Liver (tissue), 8 donors: ENCODE measurements at regions not wholly inside any gene's neighbourhood (a gene's known extent, or its start where the extent isn't known, plus 50 kb on each side); places are given as distances from the start of the nearest gene placed in this dataset.
"Not testable (repeated sequence)": the region's sequence is repeated elsewhere in the genome, so short reads cannot be mapped to it uniquely, and the experiment has no call there.

Source experiments
- DNase-seq: peaks from one replicate; pipeline ENCODE4 v3.0.0-alpha.2; 2017; ENCODE audit warnings: low spot score
- H3K27ac ChIP-seq, 2 donors: one replicate each; pipeline ENCODE4 v1.7.0; 2013; ENCODE audit warnings: inconsistent platforms in 2 of 2, low read length in 2 of 2, control low read depth in 1 of 2, low read depth in 1 of 2, mild to moderate bottlenecking in 1 of 2
- H3K27me3 ChIP-seq, 4 donors: one replicate each; pipeline versions ENCODE4 v1.6.1 to v1.7.0; 2013; ENCODE audit warnings: low read length in 3 of 4, inconsistent platforms in 1 of 4, mild to moderate bottlenecking in 1 of 4, moderate library complexity in 1 of 4; ENCODE audit not compliant: control insufficient read depth in 4 of 4, insufficient read depth in 4 of 4
- H3K36me3 ChIP-seq, 4 donors: one replicate each; pipeline versions ENCODE4 v1.6.1 to v1.7.0; 2013; ENCODE audit warnings: low read length in 3 of 4, mild to moderate bottlenecking in 3 of 4, low read depth in 1 of 4, moderate library complexity in 1 of 4; ENCODE audit not compliant: control insufficient read depth in 4 of 4, insufficient read depth in 3 of 4
- H3K4me1 ChIP-seq, 4 donors: one replicate each; pipeline versions ENCODE4 v1.6.1 to v1.7.0; 2013; ENCODE audit warnings: low read length in 3 of 4, mild to moderate bottlenecking in 3 of 4, moderate library complexity in 1 of 4; ENCODE audit not compliant: control insufficient read depth in 4 of 4, insufficient read depth in 4 of 4
- H3K4me3 ChIP-seq, 3 donors: one replicate each; pipeline versions ENCODE4 v1.6.1 to v1.7.0; 2013; ENCODE audit warnings: low read length in 3 of 3, control low read depth in 1 of 3, low read depth in 1 of 3, mild to moderate bottlenecking in 1 of 3
- H3K9ac ChIP-seq, 2 donors: one replicate each; pipeline ENCODE4 v1.7.0; 2013; ENCODE audit warnings: low read length in 2 of 2, mild to moderate bottlenecking in 2 of 2, moderate library complexity in 2 of 2, control low read depth in 1 of 2, low read depth in 1 of 2
- H3K9me3 ChIP-seq, 4 donors: one replicate each; pipeline versions ENCODE4 v1.6.1 to v1.7.0; 2013; ENCODE audit warnings: low read length in 3 of 4; ENCODE audit not compliant: control insufficient read depth in 4 of 4
- FOXA1 ChIP-seq: IDR thresholded peaks from 2 replicates; pipeline ENCODE4 v1.6.1; 2016; ENCODE audit warnings: antibody characterized with exemption
- FOXA2 ChIP-seq: IDR thresholded peaks from 2 replicates; pipeline ENCODE4 v1.6.1; 2016; ENCODE audit warnings: antibody characterized with exemption
- HNF4G ChIP-seq: IDR thresholded peaks from 2 replicates; pipeline ENCODE4 v1.6.1; 2016; ENCODE audit warnings: antibody characterized with exemption
- JUND ChIP-seq, 2 donors: IDR thresholded peaks; 2 replicates each; pipeline ENCODE4 v1.6.1; 2016; ENCODE audit warnings: antibody characterized with exemption in 2 of 2
- RAD21 ChIP-seq, 2 donors: IDR thresholded peaks; 2 replicates each; pipeline ENCODE4 v1.6.1; 2016; ENCODE audit warnings: antibody characterized with exemption in 2 of 2, mild to moderate bottlenecking in 2 of 2
- RXRA ChIP-seq, 2 donors: IDR thresholded peaks; 2 replicates each; pipeline ENCODE4 v1.6.1; 2017 to 2018; ENCODE audit warnings: antibody characterized with exemption in 2 of 2, mild to moderate bottlenecking in 1 of 2
- TAF1 ChIP-seq: conservative IDR thresholded peaks from 2 replicates; pipeline ENCODE4 v1.6.1; 2016; ENCODE audit warnings: antibody characterized with exemption, mild to moderate bottlenecking
- YY1 ChIP-seq: IDR thresholded peaks from 2 replicates; pipeline ENCODE4 v1.6.1; 2016; ENCODE audit warnings: antibody characterized with exemption, mild to moderate bottlenecking
- WGBS: extraction: QIAGEN DNeasy Blood & Tissue Kit; methylation state at CpG from one replicate; pipeline ENCODE4 v1.1.7; 2013; 5-methylcytosine and 5-hydroxymethylcytosine counted together
- TF ChIP-seq, protein P1 (sequence below): IDR thresholded peaks from 2 replicates; pipeline ENCODE4 v1.6.1; 2016; ENCODE audit warnings: antibody characterized with exemption, mild to moderate bottlenecking
- TF ChIP-seq, protein P2 (sequence below): fragments of 150-350 bp; IDR thresholded peaks from 2 replicates; pipeline ENCODE4 v1.5.1; 2017; ENCODE audit warnings: improper control_type of control experiment, low read depth, low read length; ENCODE audit not compliant: missing input control
- TF ChIP-seq, protein P3 (sequence below): IDR thresholded peaks from 2 replicates; pipeline ENCODE4 v1.6.1; 2016; ENCODE audit warnings: antibody characterized with exemption
- TF ChIP-seq, protein P4 (sequence below): IDR thresholded peaks from 2 replicates; pipeline ENCODE4 v1.6.1; 2016; ENCODE audit warnings: antibody characterized with exemption
- TF ChIP-seq, protein P5 (sequence below): IDR thresholded peaks from 2 replicates; pipeline ENCODE4 v1.6.1; 2016; ENCODE audit warnings: antibody characterized with exemption
- donor health status: healthy.
- donor health status: healthy.
- donor health status: healthy.
- donor health status: healthy.
- donor health status: healthy.

DNA sequence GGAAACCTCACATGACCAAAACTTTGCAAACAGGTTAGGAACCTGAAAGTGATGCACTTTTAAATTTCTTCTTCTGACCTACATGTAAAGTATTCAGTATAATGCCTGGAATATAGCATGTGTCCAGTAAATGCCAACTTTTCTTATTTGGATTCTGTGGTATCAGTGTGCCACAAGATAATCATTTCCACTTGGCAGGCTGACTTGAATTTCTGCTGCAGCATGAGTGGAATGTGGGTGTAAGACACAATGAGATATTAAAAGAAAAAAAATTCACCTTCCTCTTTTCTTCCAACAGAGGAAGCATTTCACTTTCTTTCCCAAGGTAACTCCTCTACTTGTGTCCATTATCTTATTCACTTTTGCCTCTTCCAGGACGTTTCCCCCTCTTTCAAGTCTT is 141.9 kb upstream of the PRKD1 start:
- H3K9me3 ChIP-seq, result peaks cover 0 to 4% (median under 1%) of the 10 kb centered on the region in 4 donors
- no peaks in the 10 kb centered on the region for H3K36me3 ChIP-seq
- WGBS, result 28% methylated on average over 1 of the region's 1 CpG
- no peaks in the 10 kb centered on the region for H3K27me3 ChIP-seq
- H3K9ac ChIP-seq, result no peak overlapping the region
- H3K4me1 ChIP-seq, result no peaks in the 10 kb centered on the region
- H3K27ac ChIP-seq, result no peak overlapping the region
- no peak for DNase-seq
- no peak for TF ChIP-seq RXRA (IDR thresholded peaks at IDR 0.05)
- TF ChIP-seq TAF1, result no peak
- TF ChIP-seq, protein P1, sequence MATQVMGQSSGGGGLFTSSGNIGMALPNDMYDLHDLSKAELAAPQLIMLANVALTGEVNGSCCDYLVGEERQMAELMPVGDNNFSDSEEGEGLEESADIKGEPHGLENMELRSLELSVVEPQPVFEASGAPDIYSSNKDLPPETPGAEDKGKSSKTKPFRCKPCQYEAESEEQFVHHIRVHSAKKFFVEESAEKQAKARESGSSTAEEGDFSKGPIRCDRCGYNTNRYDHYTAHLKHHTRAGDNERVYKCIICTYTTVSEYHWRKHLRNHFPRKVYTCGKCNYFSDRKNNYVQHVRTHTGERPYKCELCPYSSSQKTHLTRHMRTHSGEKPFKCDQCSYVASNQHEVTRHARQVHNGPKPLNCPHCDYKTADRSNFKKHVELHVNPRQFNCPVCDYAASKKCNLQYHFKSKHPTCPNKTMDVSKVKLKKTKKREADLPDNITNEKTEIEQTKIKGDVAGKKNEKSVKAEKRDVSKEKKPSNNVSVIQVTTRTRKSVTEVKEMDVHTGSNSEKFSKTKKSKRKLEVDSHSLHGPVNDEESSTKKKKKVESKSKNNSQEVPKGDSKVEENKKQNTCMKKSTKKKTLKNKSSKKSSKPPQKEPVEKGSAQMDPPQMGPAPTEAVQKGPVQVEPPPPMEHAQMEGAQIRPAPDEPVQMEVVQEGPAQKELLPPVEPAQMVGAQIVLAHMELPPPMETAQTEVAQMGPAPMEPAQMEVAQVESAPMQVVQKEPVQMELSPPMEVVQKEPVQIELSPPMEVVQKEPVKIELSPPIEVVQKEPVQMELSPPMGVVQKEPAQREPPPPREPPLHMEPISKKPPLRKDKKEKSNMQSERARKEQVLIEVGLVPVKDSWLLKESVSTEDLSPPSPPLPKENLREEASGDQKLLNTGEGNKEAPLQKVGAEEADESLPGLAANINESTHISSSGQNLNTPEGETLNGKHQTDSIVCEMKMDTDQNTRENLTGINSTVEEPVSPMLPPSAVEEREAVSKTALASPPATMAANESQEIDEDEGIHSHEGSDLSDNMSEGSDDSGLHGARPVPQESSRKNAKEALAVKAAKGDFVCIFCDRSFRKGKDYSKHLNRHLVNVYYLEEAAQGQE, result no peak
- TF ChIP-seq, protein P2, sequence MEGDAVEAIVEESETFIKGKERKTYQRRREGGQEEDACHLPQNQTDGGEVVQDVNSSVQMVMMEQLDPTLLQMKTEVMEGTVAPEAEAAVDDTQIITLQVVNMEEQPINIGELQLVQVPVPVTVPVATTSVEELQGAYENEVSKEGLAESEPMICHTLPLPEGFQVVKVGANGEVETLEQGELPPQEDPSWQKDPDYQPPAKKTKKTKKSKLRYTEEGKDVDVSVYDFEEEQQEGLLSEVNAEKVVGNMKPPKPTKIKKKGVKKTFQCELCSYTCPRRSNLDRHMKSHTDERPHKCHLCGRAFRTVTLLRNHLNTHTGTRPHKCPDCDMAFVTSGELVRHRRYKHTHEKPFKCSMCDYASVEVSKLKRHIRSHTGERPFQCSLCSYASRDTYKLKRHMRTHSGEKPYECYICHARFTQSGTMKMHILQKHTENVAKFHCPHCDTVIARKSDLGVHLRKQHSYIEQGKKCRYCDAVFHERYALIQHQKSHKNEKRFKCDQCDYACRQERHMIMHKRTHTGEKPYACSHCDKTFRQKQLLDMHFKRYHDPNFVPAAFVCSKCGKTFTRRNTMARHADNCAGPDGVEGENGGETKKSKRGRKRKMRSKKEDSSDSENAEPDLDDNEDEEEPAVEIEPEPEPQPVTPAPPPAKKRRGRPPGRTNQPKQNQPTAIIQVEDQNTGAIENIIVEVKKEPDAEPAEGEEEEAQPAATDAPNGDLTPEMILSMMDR, result no peak
- TF ChIP-seq FOXA2, result no peak
- TF ChIP-seq, protein P3, sequence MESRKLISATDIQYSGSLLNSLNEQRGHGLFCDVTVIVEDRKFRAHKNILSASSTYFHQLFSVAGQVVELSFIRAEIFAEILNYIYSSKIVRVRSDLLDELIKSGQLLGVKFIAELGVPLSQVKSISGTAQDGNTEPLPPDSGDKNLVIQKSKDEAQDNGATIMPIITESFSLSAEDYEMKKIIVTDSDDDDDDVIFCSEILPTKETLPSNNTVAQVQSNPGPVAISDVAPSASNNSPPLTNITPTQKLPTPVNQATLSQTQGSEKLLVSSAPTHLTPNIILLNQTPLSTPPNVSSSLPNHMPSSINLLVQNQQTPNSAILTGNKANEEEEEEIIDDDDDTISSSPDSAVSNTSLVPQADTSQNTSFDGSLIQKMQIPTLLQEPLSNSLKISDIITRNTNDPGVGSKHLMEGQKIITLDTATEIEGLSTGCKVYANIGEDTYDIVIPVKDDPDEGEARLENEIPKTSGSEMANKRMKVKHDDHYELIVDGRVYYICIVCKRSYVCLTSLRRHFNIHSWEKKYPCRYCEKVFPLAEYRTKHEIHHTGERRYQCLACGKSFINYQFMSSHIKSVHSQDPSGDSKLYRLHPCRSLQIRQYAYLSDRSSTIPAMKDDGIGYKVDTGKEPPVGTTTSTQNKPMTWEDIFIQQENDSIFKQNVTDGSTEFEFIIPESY, result no peak
- TF ChIP-seq YY1, result no peak
- TF ChIP-seq HNF4G, result no peak
- TF ChIP-seq, protein P4, sequence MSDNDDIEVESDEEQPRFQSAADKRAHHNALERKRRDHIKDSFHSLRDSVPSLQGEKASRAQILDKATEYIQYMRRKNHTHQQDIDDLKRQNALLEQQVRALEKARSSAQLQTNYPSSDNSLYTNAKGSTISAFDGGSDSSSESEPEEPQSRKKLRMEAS, result no peak
- TF ChIP-seq, protein P5, sequence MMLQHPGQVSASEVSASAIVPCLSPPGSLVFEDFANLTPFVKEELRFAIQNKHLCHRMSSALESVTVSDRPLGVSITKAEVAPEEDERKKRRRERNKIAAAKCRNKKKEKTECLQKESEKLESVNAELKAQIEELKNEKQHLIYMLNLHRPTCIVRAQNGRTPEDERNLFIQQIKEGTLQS, result no peak
- TF ChIP-seq JUND (IDR thresholded peaks at IDR 0.05), result no peak
- no peak for TF ChIP-seq FOXA1
- no peak for TF ChIP-seq RAD21 (IDR thresholded peaks at IDR 0.05)
- H3K4me3 ChIP-seq, result no peak overlapping the region

DNA sequence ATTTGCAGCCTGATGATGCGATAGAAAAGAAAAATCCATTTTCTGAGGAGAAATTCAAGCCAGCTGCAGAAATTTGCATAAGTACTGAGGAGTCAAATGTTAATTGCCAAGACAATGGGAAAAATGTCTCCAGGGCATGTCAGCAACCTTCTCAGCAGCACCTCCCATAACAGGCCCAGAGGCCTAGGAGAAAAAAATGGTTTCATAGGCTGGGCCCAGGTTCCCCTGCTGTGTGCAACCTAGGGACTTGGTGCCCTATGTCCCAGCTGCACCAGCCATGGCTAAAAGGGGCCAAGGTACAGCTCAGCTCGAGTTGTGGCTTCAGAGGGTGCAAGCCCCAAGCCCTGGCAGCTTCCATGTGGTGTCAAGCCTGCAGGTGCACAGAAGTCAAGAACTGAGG is 144.8 kb upstream of the PRKD1 start:
- not testable (repeated sequence) for DNase-seq, H3K4me3 ChIP-seq, H3K27ac ChIP-seq, H3K27me3 ChIP-seq, H3K9ac ChIP-seq, H3K4me1 ChIP-seq, H3K36me3 ChIP-seq, H3K9me3 ChIP-seq
- 39% methylated on average over 2 of the region's 2 CpGs for WGBS
